Keratinocyte (primary cell): ENCODE measurements at regions not wholly inside any gene's neighbourhood (a gene's known extent, or its start where the extent isn't known, plus 50 kb on each side); places are given as distances from the start of the nearest gene placed in this dataset.

Experiments
- DNase-seq: peaks from one replicate; pipeline ENCODE4 v3.0.0-alpha.2; 2011; ENCODE audit warnings: low read depth, missing footprints, low spot score
- FAIRE-seq: peaks from 2 replicates; lab custom pipeline; 2011; peaks lifted over from hg19 to GRCh38; lab: Jason Lieb, UNC
- H2AFZ ChIP-seq: 2 replicates; pipeline ENCODE4 v1.6.0; 2012; ENCODE audit warnings: low read length, control low read depth, inconsistent platforms; ENCODE audit not compliant: control insufficient read depth
- H3K27ac ChIP-seq: 2 replicates; pipeline ENCODE4 v1.5.1; 2011; ENCODE audit warnings: low read length; ENCODE audit not compliant: control insufficient read depth, insufficient read depth
- H3K27me3 ChIP-seq: 3 replicates; pipeline ENCODE4 v1.6.0; 2011; ENCODE audit warnings: low read length; ENCODE audit not compliant: control insufficient read depth, insufficient read depth; ENCODE audit errors: extremely low read depth
- H3K36me3 ChIP-seq, 2 experiments: 2 replicates in 1 of 2; 3 replicates in 1 of 2; pipeline ENCODE4 v1.5.1; 2011; ENCODE audit warnings: low read length in 2 of 2, mild to moderate bottlenecking in 1 of 2; ENCODE audit not compliant: control insufficient read depth in 2 of 2, insufficient read depth in 2 of 2; ENCODE audit errors: extremely low read depth in 1 of 2
- H3K4me1 ChIP-seq: 3 replicates; pipeline ENCODE4 v1.5.1; 2011; ENCODE audit warnings: low read length; ENCODE audit not compliant: control insufficient read depth, insufficient read depth; ENCODE audit errors: extremely low read depth
- H3K4me2 ChIP-seq: 3 replicates; pipeline ENCODE4 v1.6.0; 2011; ENCODE audit warnings: low read depth, low read length; ENCODE audit not compliant: control insufficient read depth, insufficient read depth; ENCODE audit errors: extremely low read depth
- H3K4me3 ChIP-seq, 3 experiments: fragments of 200-600 bp in 1 of 3; sonication (generic) in 1 of 3; 2 replicates in 2 of 3; 3 replicates in 1 of 3; pipeline ENCODE4 v1.5.1; 2011 to 2016; ENCODE audit warnings: low read length in 3 of 3, mild to moderate bottlenecking in 3 of 3, control low read depth in 2 of 3, inconsistent platforms in 1 of 3, low read depth in 1 of 3, mixed read lengths in 1 of 3, mixed run types in 1 of 3, moderate library complexity in 1 of 3; ENCODE audit not compliant: control insufficient read depth in 2 of 3, insufficient read depth in 2 of 3; ENCODE audit errors: extremely low read depth in 1 of 3
- H3K79me2 ChIP-seq: 2 replicates; pipeline ENCODE4 v1.6.0; 2012; ENCODE audit warnings: low read length; ENCODE audit not compliant: control insufficient read depth, insufficient read depth
- H3K9ac ChIP-seq: 3 replicates; pipeline ENCODE4 v1.6.0; 2011; ENCODE audit warnings: low read length; ENCODE audit not compliant: control insufficient read depth, insufficient read depth; ENCODE audit errors: extremely low read depth
- H3K9me1 ChIP-seq: 3 replicates; pipeline ENCODE4 v1.6.0; 2011; ENCODE audit warnings: low read length; ENCODE audit not compliant: control insufficient read depth, insufficient read depth; ENCODE audit errors: extremely low read depth
- H3K9me3 ChIP-seq: 2 replicates; pipeline ENCODE4 v1.5.1; 2012; ENCODE audit warnings: low read depth, low read length; ENCODE audit not compliant: control insufficient read depth
- H4K20me1 ChIP-seq: 3 replicates; pipeline ENCODE4 v1.6.0; 2011; ENCODE audit warnings: low read length; ENCODE audit not compliant: control insufficient read depth, insufficient read depth; ENCODE audit errors: extremely low read depth
- CTCF ChIP-seq, 3 experiments: IDR thresholded peaks in 1 of 3; conservative IDR thresholded peaks in 1 of 3; optimal IDR thresholded peaks in 1 of 3; 2 replicates in 2 of 3; 3 replicates in 1 of 3; pipeline versions ENCODE3 to v1.5.1; 2011; ENCODE audit warnings: low read length in 3 of 3, mild to moderate bottlenecking in 3 of 3, moderate library complexity in 2 of 3, control low read depth in 1 of 3, inconsistent platforms in 1 of 3; ENCODE audit not compliant: insufficient read depth in 2 of 3; ENCODE audit errors: extremely low read depth in 1 of 3
- EZH2 ChIP-seq: IDR thresholded peaks from one replicate; pipeline ENCODE4 v1.6.1; 2012; ENCODE audit warnings: inconsistent platforms, mild to moderate bottlenecking, low read length, moderate library complexity
- dilution Hi-C: fragments of 300-500 bp; cut with MboI; formaldehyde crosslinking; loops from one replicate; pipeline ENCODE4 v1.7.0; 2020; ENCODE audit warnings: low sequenced_read_pairs; ENCODE audit not compliant: extremely low pct_ligation_motif_present

GRCh38 chr2:120654381-120655134, 81.1 kb upstream of the GLI2 start:
- no peaks in the 10 kb centered on the region for H3K79me2 ChIP-seq
- H2AFZ ChIP-seq = no peak overlapping the region
- H4K20me1 ChIP-seq = no peaks in the 10 kb centered on the region
- dilution Hi-C loops = no loop called here
- DNase-seq (no peak), FAIRE-seq (no peak)
- no peaks in the 10 kb centered on the region for H3K9me1 ChIP-seq
- no peaks in the 10 kb centered on the region for H3K4me1 ChIP-seq
- H3K4me3 ChIP-seq = no peak overlapping the region
- TF ChIP-seq EZH2 (no peak), CTCF (optimal IDR thresholded peaks at IDR 0.05 in 1 of 3, IDR thresholded peaks at IDR 0.05 in 1 of 3, conservative IDR thresholded peaks at IDR 0.05 in 1 of 3; ENCODE audit: extremely low read depth in 1 of 3, insufficient read depth in 2 of 3, low read length in 3 of 3) (no peak)
- H3K9ac ChIP-seq = no peak overlapping the region
- no peak overlapping the region for H3K27ac ChIP-seq
- H3K27me3 ChIP-seq = peaks cover 5% of the 10 kb centered on the region
- no peak overlapping the region for H3K4me2 ChIP-seq
- peaks cover 5% of the 10 kb centered on the region for H3K9me3 ChIP-seq
- no peaks in the 10 kb centered on the region for H3K36me3 ChIP-seq

GRCh38 chr2:120656273-120656950, 79.3 kb upstream of the GLI2 start:
- Histone ChIP-seq H3K9me3 (no peaks in the 10 kb centered on the region), H3K4me1 (no peaks in the 10 kb centered on the region), H3K4me3 (no peak overlapping the region), H3K36me3 (no peaks in the 10 kb centered on the region), H3K79me2 (no peaks in the 10 kb centered on the region), H3K27me3 (peaks cover 14% of the 10 kb centered on the region), H4K20me1 (no peaks in the 10 kb centered on the region), H3K4me2 (no peak overlapping the region), H2AFZ (no peak overlapping the region), H3K27ac (no peak overlapping the region), H3K9me1 (no peaks in the 10 kb centered on the region), H3K9ac (no peak overlapping the region)
- no peak for FAIRE-seq
- TF ChIP-seq CTCF (optimal IDR thresholded peaks at IDR 0.05 in 1 of 3, IDR thresholded peaks at IDR 0.05 in 1 of 3, conservative IDR thresholded peaks at IDR 0.05 in 1 of 3; ENCODE audit: extremely low read depth in 1 of 3, insufficient read depth in 2 of 3, low read length in 3 of 3) (no peak), EZH2 (no peak)
- dilution Hi-C loops = no loop called here
- DNase-seq = no peak
